Thymus (tissue), 11 donors: ENCODE measurements at regions not wholly inside any gene's neighbourhood (a gene's known extent, or its start where the extent isn't known, plus 50 kb on each side); places are given as distances from the start of the nearest gene placed in this dataset.

Source experiments
- DNase-seq, 9 donors: peaks; one replicate each; pipeline ENCODE4 v3.0.0-alpha.2; 2013; ENCODE audit warnings: low spot score in 9 of 9, low read depth in 6 of 9, missing footprints in 1 of 9
- H3K27ac ChIP-seq, 2 donors: one replicate each; pipeline ENCODE4 v1.5.1; 2013; ENCODE audit warnings: control low read depth in 1 of 2, low read depth in 1 of 2, low read length in 1 of 2, mild to moderate bottlenecking in 1 of 2, moderate library complexity in 1 of 2
- H3K27me3 ChIP-seq, 2 donors: one replicate each; pipeline ENCODE4 v1.5.1; 2013; ENCODE audit warnings: low read length in 1 of 2; ENCODE audit not compliant: control insufficient read depth in 2 of 2, insufficient read depth in 1 of 2
- H3K36me3 ChIP-seq, 2 donors: one replicate each; pipeline ENCODE4 v1.5.1; 2013; ENCODE audit warnings: low read length in 1 of 2, mild to moderate bottlenecking in 1 of 2, moderate library complexity in 1 of 2; ENCODE audit not compliant: control insufficient read depth in 2 of 2, insufficient read depth in 2 of 2
- H3K4me1 ChIP-seq, 2 donors: one replicate each; pipeline ENCODE4 v1.5.1; 2013; ENCODE audit warnings: low read length in 2 of 2; ENCODE audit not compliant: control insufficient read depth in 2 of 2, insufficient read depth in 2 of 2
- H3K4me3 ChIP-seq, 2 donors: one replicate each; pipeline ENCODE4 v1.5.1; 2013; ENCODE audit warnings: low read length in 2 of 2, control low read depth in 1 of 2, mild to moderate bottlenecking in 1 of 2
- H3K9me3 ChIP-seq, 2 donors: one replicate each; pipeline ENCODE4 v1.5.1; 2013; ENCODE audit warnings: low read length in 1 of 2, mild to moderate bottlenecking in 1 of 2; ENCODE audit not compliant: control insufficient read depth in 2 of 2, insufficient read depth in 1 of 2
- WGBS: extraction: QIAGEN DNeasy Blood & Tissue Kit; methylation state at CpG from one replicate; pipeline ENCODE4 v1.1.7; 2013; 5-methylcytosine and 5-hydroxymethylcytosine counted together
- donor health status: healthy.

GRCh38 chr5:44888435-44888834, 79.7 kb downstream of the MRPS30 start:
- H3K36me3 ChIP-seq: no peaks in the 10 kb centered on the region
- no peaks in the 10 kb centered on the region for H3K27me3 ChIP-seq
- no peak overlapping the region for H3K4me3 ChIP-seq
- DNase-seq: no peak
- H3K9me3 ChIP-seq: peaks cover 1 to 8% of the 10 kb centered on the region in 2 donors
- H3K4me1 ChIP-seq: no peaks in the 10 kb centered on the region
- H3K27ac ChIP-seq: no peak overlapping the region
- WGBS: 85% methylated on average over 1 of the region's 1 CpG

DNA sequence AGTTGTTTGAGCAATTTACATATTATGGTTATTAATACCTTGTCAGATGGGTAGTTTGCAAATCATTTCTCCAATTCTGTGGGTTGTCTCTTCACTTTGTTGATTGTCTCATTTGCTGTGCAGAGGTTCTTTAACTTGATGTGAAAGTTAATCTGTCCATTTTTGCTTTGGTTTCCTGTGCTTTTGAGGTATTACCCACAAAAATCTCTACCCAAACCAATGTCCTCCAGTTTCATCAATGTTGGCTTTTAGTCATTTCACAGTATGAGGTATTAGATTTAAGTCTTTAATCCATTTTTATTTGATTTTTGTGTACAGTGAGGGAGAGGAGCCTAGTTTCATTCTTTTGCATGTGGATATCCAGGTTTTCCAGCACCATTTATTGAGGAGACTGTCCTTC, 82.4 kb downstream of the MRPS30 start:
- no peak overlapping the region for H3K27ac ChIP-seq
- no peak overlapping the region for H3K4me3 ChIP-seq
- no peak for DNase-seq
- H3K27me3 ChIP-seq: no peaks in the 10 kb centered on the region
- peaks cover 0 to 5% of the 10 kb centered on the region in 2 donors for H3K9me3 ChIP-seq
- no peaks in the 10 kb centered on the region for H3K36me3 ChIP-seq
- H3K4me1 ChIP-seq: no peaks in the 10 kb centered on the region

GRCh38 chr5:44900273-44900954, 91.7 kb downstream of the MRPS30 start:
- no peak overlapping the region for H3K4me3 ChIP-seq
- no peaks in the 10 kb centered on the region for H3K4me1 ChIP-seq
- no peak overlapping the region for H3K27ac ChIP-seq
- no peaks in the 10 kb centered on the region for H3K9me3 ChIP-seq
- no peaks in the 10 kb centered on the region for H3K27me3 ChIP-seq
- DNase-seq: no peak
- H3K36me3 ChIP-seq: no peaks in the 10 kb centered on the region

- Histone ChIP-seq H3K4me3 (no peak overlapping the region), H3K27me3 (no peaks in the 10 kb centered on the region), H3K36me3 (no peaks in the 10 kb centered on the region), H3K9me3 (no peaks in the 10 kb centered on the region), H3K4me1 (no peaks in the 10 kb centered on the region), H3K27ac (no peak overlapping the region)
- DNase-seq: no peak
- WGBS: 86% methylated on average over 5 of the region's 5 CpGs
These were observed 98.6 kb downstream of the MRPS30 start for GRCh38 chr5:44907396-44907795.

DNA sequence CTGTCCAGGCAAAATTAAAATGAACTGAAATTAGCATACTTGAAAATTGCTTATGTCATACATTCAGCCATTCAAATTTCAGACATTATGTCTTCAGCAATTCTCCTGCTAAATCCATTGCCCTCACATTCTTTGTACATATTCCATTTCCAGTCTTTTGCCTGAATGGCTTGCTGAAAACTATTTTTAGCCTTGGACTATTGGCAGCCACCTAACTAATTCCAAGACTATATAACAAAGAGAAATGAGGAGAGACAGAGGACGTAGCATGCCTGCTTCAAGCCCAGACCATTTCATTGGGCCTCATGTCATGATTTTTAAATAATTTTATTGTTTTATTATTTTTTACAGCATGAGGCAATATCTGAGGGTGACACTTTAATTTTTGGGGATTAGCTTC, 100.3 kb downstream of the MRPS30 start:
- Histone ChIP-seq H3K36me3 (no peaks in the 10 kb centered on the region), H3K4me3 (no peak overlapping the region), H3K27me3 (no peaks in the 10 kb centered on the region), H3K27ac (no peak overlapping the region), H3K4me1 (no peaks in the 10 kb centered on the region), H3K9me3 (no peaks in the 10 kb centered on the region)
- DNase-seq: no peak
- WGBS: 86% methylated on average over 1 of the region's 1 CpG

GRCh38 chr5:44911501-44911900, 102.8 kb downstream of the MRPS30 start:
- Histone ChIP-seq H3K9me3 (no peaks in the 10 kb centered on the region), H3K27ac (no peak overlapping the region), H3K36me3 (no peaks in the 10 kb centered on the region), H3K27me3 (no peaks in the 10 kb centered on the region), H3K4me3 (no peak overlapping the region), H3K4me1 (no peaks in the 10 kb centered on the region)
- WGBS: 98% methylated on average over 1 of the region's 1 CpG
- DNase-seq: no peak

- H3K4me1 ChIP-seq: no peaks in the 10 kb centered on the region
- H3K36me3 ChIP-seq: no peaks in the 10 kb centered on the region
- no peaks in the 10 kb centered on the region for H3K9me3 ChIP-seq
- no peak overlapping the region for H3K27ac ChIP-seq
- H3K4me3 ChIP-seq: no peak overlapping the region
- 93% methylated on average over 2 of the region's 2 CpGs for WGBS
- H3K27me3 ChIP-seq: no peaks in the 10 kb centered on the region
- DNase-seq: no peak
These were observed 105.5 kb downstream of the MRPS30 start for GRCh38 chr5:44914221-44914620.

DNA sequence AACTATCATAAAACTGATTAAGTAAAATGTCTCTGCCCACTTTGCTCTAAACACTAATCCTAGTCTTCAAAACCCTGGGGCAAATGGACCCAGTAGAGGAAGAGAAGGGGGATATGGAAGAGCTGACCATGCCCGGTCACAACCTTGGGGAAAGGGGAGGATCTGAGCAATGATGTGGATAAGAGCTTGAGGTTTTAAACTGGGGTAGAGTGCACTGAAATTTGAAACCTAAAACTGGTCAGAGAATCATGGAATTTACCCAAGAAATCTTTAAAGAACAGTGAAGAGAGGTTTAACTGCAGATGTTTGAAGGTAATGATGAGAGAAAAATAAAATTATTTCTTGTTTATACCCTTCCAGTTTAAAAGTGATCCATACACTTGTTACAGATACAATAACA, 110.8 kb downstream of the MRPS30 start:
- no peaks in the 10 kb centered on the region for H3K4me1 ChIP-seq
- peaks cover 0 to 7% of the 10 kb centered on the region in 2 donors for H3K9me3 ChIP-seq
- H3K27me3 ChIP-seq: no peaks in the 10 kb centered on the region
- 90% methylated on average over 1 of the region's 1 CpG for WGBS
- H3K27ac ChIP-seq: no peak overlapping the region
- DNase-seq: no peak
- H3K4me3 ChIP-seq: no peak overlapping the region
- no peaks in the 10 kb centered on the region for H3K36me3 ChIP-seq

GRCh38 chr5:44927115-44927733, 118.5 kb downstream of the MRPS30 start:
- DNase-seq: no peak
- 91% methylated on average over 3 of the region's 3 CpGs for whole genome bisulfite sequencing
- Histone ChIP-seq H3K27ac (no peak overlapping the region), H3K27me3 (no peaks in the 10 kb centered on the region), H3K4me1 (no peaks in the 10 kb centered on the region), H3K4me3 (no peak overlapping the region), H3K9me3 (peaks cover 0 to 6% of the 10 kb centered on the region in 2 donors), H3K36me3 (no peaks in the 10 kb centered on the region)
